NCI-H187 treated with DMSO at 0.1 percent for 48 hours (cell line): ENCODE measurements at regions not wholly inside any gene's neighbourhood (a gene's known extent, or its start where the extent isn't known, plus 50 kb on each side); places are given as distances from the start of the nearest gene placed in this dataset.
"Not testable (repeated sequence)": the region's sequence is repeated elsewhere in the genome, so short reads cannot be mapped to it uniquely, and the experiment has no call there.

ENCODE experiments used
- DNase-seq: peaks from one replicate; lab custom pipeline; 2025; lab: John Stamatoyannopoulos, UW

DNA sequence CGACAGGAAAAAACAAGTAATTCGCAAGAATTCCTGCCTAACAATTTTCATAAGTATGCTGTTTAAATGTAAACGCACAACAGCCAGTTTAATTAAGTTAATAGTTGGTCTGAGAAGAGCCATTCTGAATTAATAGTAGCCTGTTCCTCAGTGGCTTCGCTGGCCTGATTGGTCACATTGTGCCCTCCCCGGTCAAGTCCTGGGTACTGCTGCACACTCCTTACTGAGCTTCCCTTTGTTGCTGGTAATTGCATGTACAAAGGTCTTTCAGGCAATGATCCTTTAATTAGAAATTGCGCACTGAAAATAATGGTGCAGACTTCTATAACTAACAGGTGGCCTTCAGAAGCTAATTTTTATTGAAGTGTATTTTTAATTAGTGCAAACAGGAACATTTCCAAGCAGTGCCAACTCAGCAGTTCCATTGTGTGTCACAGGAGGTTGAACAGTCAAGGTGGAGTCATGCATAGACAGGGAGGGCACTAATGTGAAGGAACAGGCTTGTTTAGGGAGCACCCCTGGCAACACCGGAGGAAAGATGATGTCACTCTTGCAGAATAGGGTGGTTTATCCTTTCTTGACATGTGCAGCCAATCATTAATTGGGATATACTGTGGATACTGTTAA lies 92.6 kb upstream of the SLC22A23 start:
- DNase-seq: no peak

DNA sequence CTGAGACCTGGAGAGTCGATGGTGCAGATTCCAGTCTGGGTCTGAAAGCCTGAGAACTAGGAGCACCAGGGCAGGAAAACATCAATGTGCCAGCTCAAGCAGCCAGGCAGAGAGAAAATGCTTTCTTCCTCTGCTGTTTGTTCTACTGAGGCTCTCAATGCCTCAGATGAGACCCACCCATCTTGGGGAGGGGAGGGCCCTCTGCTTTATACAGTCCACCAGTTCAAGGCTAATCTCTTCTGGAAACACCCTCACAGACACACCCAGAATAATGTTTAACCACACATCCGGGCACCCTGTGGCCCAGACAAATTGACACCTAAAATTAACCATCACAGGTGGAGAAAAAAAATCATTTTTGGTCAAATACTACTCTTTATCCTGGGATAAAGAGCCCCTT lies 89.3 kb upstream of the SLC22A23 start:
- no peak for DNase-seq

GRCh38 chr6:3545156-3545555 lies 88.3 kb upstream of the SLC22A23 start:
- no peak for DNase-seq

GRCh38 chr6:3542032-3542640 lies 85.3 kb upstream of the SLC22A23 start:
- DNase-seq: peak; percentile 94

DNA sequence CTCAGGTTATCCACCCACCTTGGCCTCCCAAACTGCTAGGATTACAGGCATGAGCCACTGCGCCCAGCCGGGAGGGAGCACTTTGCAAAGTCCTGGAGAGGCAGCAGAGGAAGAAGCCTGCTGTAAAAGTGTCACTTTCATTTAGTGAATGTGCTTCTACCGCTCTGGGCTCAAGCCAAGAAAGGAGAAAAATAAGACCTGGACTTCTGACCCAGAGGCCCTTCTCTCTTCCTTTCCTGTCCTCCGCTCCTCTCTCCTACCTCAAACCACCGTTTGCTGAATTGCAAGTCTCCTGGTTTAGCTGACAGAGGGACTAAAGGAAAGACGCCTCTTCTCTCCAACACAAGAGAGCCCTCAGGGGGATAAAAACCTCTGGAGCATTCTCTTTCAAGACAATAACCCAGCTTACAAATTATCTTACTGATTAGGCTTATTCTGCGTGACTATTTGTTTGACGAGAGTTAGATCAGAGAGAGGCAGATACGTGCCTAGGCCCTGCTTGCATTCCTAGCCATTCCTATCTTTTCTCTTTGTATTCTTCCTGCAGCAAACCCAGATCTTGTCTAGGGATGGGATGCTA lies 84.2 kb upstream of the SLC22A23 start:
- no peak for DNase-seq

DNA sequence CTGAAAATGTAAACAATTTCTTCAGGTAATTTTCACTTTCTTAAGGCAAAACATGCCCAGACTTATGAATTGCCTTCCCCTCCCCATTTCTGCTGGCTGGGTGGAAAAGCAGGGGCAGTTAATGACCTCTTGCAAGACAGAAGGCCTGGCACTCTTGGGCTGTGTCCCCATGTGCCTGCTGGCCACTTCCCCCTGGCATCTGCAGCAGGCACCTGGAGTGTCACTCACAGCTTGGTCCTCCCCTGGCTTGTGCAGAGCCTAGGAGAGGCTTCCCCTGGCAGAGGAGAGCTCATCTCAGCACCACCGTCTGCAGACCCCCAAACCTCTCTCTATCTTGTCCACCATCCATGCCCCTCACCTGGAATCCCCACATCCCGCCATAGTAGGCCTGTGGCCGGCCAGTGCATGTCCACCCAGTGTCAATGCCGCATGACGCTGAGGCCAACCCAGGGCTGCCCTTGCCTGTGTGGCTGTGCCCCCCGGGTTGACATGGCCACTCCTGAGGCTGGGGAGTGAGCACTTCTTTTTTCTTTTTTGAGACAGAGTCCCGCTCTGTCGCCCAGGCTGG lies 83.5 kb upstream of the SLC22A23 start:
- no peak for DNase-seq

- no peak for DNase-seq
These were observed 81.7 kb upstream of the SLC22A23 start for GRCh38 chr6:3538536-3538935.

- DNase-seq: no peak
These were observed 80.1 kb upstream of the SLC22A23 start for GRCh38 chr6:3536901-3537300.

DNA sequence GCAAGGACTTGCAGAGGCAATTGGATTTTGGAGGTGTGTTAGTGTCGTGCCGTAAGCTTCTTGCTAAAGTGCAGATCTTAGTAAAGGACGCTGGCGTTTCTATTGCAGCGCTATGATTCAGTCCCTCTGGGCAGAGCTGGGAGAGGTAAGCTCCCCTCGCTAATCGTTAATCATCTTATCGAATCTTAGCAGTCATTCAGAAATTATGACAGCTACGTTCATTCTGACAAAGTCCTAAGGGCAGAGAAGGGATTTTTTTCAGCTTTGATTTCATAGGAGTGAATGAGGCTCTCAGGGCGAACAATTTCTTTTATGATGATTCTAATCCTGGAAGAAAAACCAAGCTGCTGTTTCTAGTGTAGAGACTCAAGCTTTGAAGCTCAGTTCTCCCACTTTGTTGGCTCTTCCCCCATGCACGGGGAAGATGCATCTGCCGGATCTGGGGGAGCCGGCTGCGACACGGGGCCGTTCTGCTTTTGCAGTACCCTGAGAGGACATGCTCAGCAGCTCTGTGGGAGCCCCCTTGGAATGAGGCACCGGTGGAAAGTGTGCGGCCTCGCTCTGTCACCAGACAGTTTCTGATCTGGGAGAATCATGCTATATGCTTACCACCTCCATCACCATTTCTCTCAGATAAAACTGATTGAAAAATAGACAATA lies 79.1 kb upstream of the SLC22A23 start:
- DNase-seq: no peak

- no peak for DNase-seq
These were observed 78.4 kb upstream of the SLC22A23 start for GRCh38 chr6:3535033-3535775.

GRCh38 chr6:3534599-3534998 lies 77.7 kb upstream of the SLC22A23 start:
- DNase-seq: no peak

GRCh38 chr6:3533981-3534380 lies 77.1 kb upstream of the SLC22A23 start:
- DNase-seq: no peak

GRCh38 chr6:3532296-3532916 lies 75.6 kb upstream of the SLC22A23 start:
- no peak for DNase-seq

DNA sequence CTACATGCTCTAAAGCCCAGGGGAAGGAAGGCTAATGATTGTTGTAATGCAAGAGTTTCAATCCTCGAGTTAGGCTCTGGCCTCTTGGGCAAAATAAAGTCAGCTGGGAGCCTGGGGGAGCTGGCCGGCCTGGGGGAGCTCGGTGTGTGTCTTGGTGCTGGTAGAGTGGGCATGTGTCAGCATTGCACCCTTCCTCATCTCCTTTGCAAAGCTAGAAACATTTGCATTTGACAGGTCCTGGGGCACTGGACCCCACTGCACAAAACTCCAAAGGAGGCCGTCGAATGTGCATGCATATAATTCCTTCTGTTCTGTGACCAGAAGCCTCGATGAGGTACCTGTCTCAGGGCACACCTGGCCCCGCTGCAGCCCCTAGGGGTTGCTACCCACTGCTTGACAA lies 74.6 kb upstream of the SLC22A23 start:
- no peak for DNase-seq

DNA sequence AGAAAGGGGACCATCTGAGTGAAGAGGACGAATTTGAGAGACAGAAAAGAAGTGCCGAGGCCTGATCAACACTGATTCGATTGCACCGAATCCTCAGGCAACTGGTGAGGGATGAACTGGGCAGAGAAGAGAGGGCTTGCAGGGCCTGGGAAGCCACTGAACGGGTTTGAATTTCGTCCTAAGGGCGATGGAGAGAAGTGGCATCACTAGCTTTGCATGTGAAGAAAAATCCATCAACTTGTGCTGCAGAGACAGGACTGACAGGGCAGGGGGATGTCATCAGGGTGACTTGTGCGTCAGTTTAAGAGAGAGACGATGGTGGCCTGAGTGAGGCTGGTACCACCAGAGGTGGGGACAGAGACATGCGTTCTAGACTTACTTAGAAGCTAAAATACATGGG lies 73.7 kb upstream of the SLC22A23 start:
- no peak for DNase-seq

DNA sequence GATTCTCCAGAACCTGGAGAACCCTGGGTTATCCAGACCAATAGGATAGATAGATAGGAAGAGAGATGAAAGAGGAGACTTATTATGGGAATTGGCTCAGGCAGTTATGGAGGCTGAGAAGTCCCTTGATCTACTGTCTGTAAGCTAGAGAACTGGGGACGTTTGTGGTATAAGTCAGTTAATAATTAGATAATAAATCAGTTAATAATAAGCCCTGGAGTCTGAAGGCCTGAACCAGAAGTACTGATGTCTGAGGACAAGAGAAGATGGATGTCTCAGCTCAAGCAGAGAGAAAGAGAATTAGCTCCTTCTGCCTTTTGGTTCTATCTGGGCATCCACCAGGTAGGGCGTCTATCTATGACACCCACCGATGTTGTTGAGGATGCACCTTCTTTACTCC lies 72.9 kb upstream of the SLC22A23 start:
- no peak for DNase-seq

- no peak for DNase-seq
These were observed 72.4 kb upstream of the SLC22A23 start for GRCh38 chr6:3529232-3529631.

DNA sequence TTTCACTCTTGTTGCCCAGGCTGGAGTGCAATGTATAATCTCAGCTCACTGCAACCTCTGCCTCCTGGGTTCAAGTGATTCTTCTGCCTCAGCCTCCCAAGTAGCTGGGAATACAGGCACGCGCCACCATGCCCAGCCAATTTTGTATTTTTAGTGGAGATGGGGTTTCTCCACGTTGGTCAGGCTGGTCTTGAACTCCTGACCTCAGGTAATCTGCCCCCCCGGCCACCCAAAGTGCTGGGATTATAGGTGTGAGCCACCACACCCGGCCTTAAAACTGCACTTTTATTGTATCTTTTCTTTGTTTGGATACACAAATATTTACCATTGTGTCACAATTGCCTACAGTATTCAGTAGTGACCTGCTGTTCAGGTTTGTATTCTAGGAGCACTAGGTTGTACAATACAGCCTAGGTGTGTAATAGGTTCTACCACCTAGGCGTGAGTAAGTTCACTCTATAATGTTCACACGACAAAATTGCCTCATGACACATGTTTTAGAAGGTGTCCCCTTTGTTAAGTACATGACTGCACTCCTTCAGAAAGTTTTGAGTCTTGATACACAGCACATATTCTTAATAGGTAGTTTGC lies 71.3 kb upstream of the SLC22A23 start:
- not testable (repeated sequence) for DNase-seq

DNA sequence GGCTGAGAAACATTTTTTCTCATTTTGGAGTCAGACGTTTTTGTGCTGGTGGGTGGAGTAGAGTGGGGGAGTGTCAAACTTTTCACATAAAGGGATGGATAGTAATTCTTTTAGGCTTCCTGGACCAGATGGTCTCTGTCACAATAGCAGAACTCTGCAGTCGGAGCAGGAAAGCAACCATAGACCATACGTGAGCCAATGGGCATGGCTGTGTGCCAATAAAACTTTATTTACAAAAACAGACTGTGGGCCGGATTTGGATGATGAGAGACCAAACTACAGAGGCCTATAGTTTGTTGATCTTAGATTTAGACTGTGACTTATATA lies 70.8 kb upstream of the SLC22A23 start:
- no peak for DNase-seq

- DNase-seq: no peak
These were observed 70.3 kb upstream of the SLC22A23 start for GRCh38 chr6:3526962-3527650.

DNA sequence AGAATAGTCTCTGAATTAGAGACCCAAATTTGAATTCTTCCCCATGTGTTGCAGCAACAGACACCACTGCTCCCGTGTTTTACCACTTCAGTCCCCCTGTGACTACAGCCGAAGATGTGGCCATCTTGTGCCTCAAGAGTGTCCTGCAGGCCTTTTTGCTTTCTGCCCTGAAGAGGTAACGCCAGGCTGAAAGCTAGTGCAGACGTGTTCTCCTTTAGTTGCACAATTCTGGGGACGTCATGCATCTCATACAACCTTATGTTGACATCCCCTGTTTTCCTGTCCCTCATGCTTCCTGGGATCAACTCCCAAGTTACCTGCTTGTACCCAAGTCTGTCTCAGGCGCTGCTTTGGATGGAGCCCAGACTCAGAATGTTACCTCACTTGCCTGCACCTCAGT lies 69.1 kb upstream of the SLC22A23 start:
- DNase-seq: no peak
